DND-41 (cell line): ENCODE measurements at regions not wholly inside any gene's neighbourhood (a gene's known extent, or its start where the extent isn't known, plus 50 kb on each side); places are given as distances from the start of the nearest gene placed in this dataset.

Source experiments
- ATAC-seq: fragments of 200-7000 bp; cut with Tn5 transposase; 3 replicates; pipeline ENCODE4 v1.9.1; 2021; ENCODE audit warnings: low read depth; ENCODE audit not compliant: insufficient read depth
- DNase-seq: peaks from one replicate; pipeline ENCODE4 v3.0.0-alpha.2; 2020
- H2AFZ ChIP-seq: 2 replicates; pipeline ENCODE4 v1.6.0; 2012; ENCODE audit warnings: low read depth, low read length
- H3K27ac ChIP-seq: 2 replicates; pipeline ENCODE4 v1.5.1; 2012; ENCODE audit warnings: low read length, inconsistent platforms
- H3K27me3 ChIP-seq: fragments of 200-600 bp; sonication (generic); 2 replicates; pipeline ENCODE4 v1.6.0; 2012; ENCODE audit warnings: low read length, mild to moderate bottlenecking, inconsistent platforms; ENCODE audit not compliant: insufficient read depth, poor library complexity
- H3K36me3 ChIP-seq: 2 replicates; pipeline ENCODE4 v1.5.1; 2012; ENCODE audit warnings: low read length, inconsistent platforms; ENCODE audit not compliant: insufficient read depth
- H3K4me1 ChIP-seq: 2 replicates; pipeline ENCODE4 v1.5.1; 2012; ENCODE audit warnings: mild to moderate bottlenecking, low read length; ENCODE audit not compliant: insufficient read depth
- H3K4me2 ChIP-seq: 2 replicates; pipeline ENCODE4 v1.6.0; 2012; ENCODE audit warnings: mild to moderate bottlenecking, moderate library complexity, low read length, inconsistent platforms; ENCODE audit not compliant: insufficient read depth
- H3K4me3 ChIP-seq, 2 experiments: fragments of 200-600 bp in 1 of 2; shearing (Covaris generic) in 1 of 2; 2 replicates each; pipeline ENCODE4 v1.5.1; 2012 to 2016; ENCODE audit warnings: inconsistent platforms in 2 of 2, low read length in 2 of 2, mild to moderate bottlenecking in 2 of 2, low read depth in 1 of 2, moderate library complexity in 1 of 2
- H3K79me2 ChIP-seq: 2 replicates; pipeline ENCODE4 v1.6.0; 2012; ENCODE audit warnings: low read length, inconsistent platforms; ENCODE audit not compliant: insufficient read depth
- H3K9ac ChIP-seq: 2 replicates; pipeline ENCODE4 v1.6.0; 2012; ENCODE audit warnings: low read depth, mild to moderate bottlenecking, inconsistent platforms, low read length, moderate library complexity
- H3K9me3 ChIP-seq: 2 replicates; pipeline ENCODE4 v1.5.1; 2012; ENCODE audit warnings: low read length, moderate library complexity, mild to moderate bottlenecking, inconsistent platforms; ENCODE audit not compliant: insufficient read depth, severe bottlenecking
- H4K20me1 ChIP-seq: 2 replicates; pipeline ENCODE4 v1.6.0; 2012; ENCODE audit warnings: low read length; ENCODE audit not compliant: insufficient read depth
- CTCF ChIP-seq: IDR thresholded peaks from 2 replicates; pipeline ENCODE4 v1.5.1; 2012; ENCODE audit warnings: borderline replicate concordance, low read length, moderate library complexity, mild to moderate bottlenecking; ENCODE audit not compliant: poor library complexity, severe bottlenecking; ENCODE audit errors: extremely low read depth
- EZH2 ChIP-seq: IDR thresholded peaks from 3 replicates; pipeline ENCODE4 v1.6.1; 2012; ENCODE audit warnings: borderline replicate concordance, low read depth, mild to moderate bottlenecking, moderate library complexity, low read length, inconsistent platforms; ENCODE audit not compliant: severe bottlenecking

GRCh38 chr13:93151277-93151676 lies 75.3 kb upstream of the GPC6 start:
- Histone ChIP-seq H3K36me3 (no peaks in the 10 kb centered on the region), H3K9me3 (no peaks in the 10 kb centered on the region), H2AFZ (no peak overlapping the region), H3K27me3 (no peaks in the 10 kb centered on the region), H4K20me1 (no peaks in the 10 kb centered on the region), H3K27ac (no peak overlapping the region), H3K79me2 (no peaks in the 10 kb centered on the region), H3K9ac (no peak overlapping the region), H3K4me2 (no peak overlapping the region), H3K4me1 (no peaks in the 10 kb centered on the region), H3K4me3 (no peak overlapping the region)
- ATAC-seq (no peak), DNase-seq (no peak)
- TF ChIP-seq CTCF = no peak
- no peak for TF ChIP-seq EZH2

GRCh38 chr13:93158565-93158964 lies 68.0 kb upstream of the GPC6 start:
- DNase-seq (no peak), ATAC-seq (no peak)
- no peak overlapping the region for H3K4me3 ChIP-seq
- H3K79me2 ChIP-seq = no peaks in the 10 kb centered on the region
- no peak for TF ChIP-seq CTCF
- TF ChIP-seq EZH2 = no peak
- H3K9me3 ChIP-seq = no peaks in the 10 kb centered on the region
- H2AFZ ChIP-seq = no peak overlapping the region
- no peak overlapping the region for H3K9ac ChIP-seq
- H4K20me1 ChIP-seq = no peaks in the 10 kb centered on the region
- H3K27ac ChIP-seq = no peak overlapping the region
- no peaks in the 10 kb centered on the region for H3K27me3 ChIP-seq
- H3K4me1 ChIP-seq = no peaks in the 10 kb centered on the region
- H3K4me2 ChIP-seq = no peak overlapping the region
- H3K36me3 ChIP-seq = no peaks in the 10 kb centered on the region

- Histone ChIP-seq H3K4me1 (no peaks in the 10 kb centered on the region), H3K36me3 (no peaks in the 10 kb centered on the region), H3K4me3 (no peak overlapping the region), H3K27ac (no peak overlapping the region), H3K9ac (no peak overlapping the region), H3K27me3 (no peaks in the 10 kb centered on the region), H2AFZ (no peak overlapping the region), H3K79me2 (no peaks in the 10 kb centered on the region), H3K4me2 (no peak overlapping the region), H4K20me1 (no peaks in the 10 kb centered on the region), H3K9me3 (no peaks in the 10 kb centered on the region)
- ATAC-seq (no peak), DNase-seq (no peak)
- TF ChIP-seq EZH2 (no peak), CTCF (no peak)
Measured at GRCh38 chr13:93169980-93170379, 56.6 kb upstream of the GPC6 start.

GRCh38 chr13:93172109-93172508 lies 54.5 kb upstream of the GPC6 start:
- H3K4me1 ChIP-seq = no peaks in the 10 kb centered on the region
- TF ChIP-seq EZH2 = no peak
- TF ChIP-seq CTCF = no peak
- H4K20me1 ChIP-seq = no peaks in the 10 kb centered on the region
- ATAC-seq (no peak), DNase-seq (no peak)
- H3K36me3 ChIP-seq = no peaks in the 10 kb centered on the region
- H3K9me3 ChIP-seq = no peaks in the 10 kb centered on the region
- H3K27ac ChIP-seq = no peak overlapping the region
- H3K4me3 ChIP-seq = no peak overlapping the region
- no peaks in the 10 kb centered on the region for H3K79me2 ChIP-seq
- no peak overlapping the region for H3K9ac ChIP-seq
- no peak overlapping the region for H2AFZ ChIP-seq
- H3K27me3 ChIP-seq = no peaks in the 10 kb centered on the region
- H3K4me2 ChIP-seq = no peak overlapping the region
